Liver (tissue), 8 donors: ENCODE measurements at regions not wholly inside any gene's neighbourhood (a gene's known extent, or its start where the extent isn't known, plus 50 kb on each side); places are given as distances from the start of the nearest gene placed in this dataset.

Experiments
- DNase-seq: peaks from one replicate; pipeline ENCODE4 v3.0.0-alpha.2; 2017; ENCODE audit warnings: low spot score
- H3K27ac ChIP-seq, 2 donors: one replicate each; pipeline ENCODE4 v1.7.0; 2013; ENCODE audit warnings: inconsistent platforms in 2 of 2, low read length in 2 of 2, control low read depth in 1 of 2, low read depth in 1 of 2, mild to moderate bottlenecking in 1 of 2
- H3K27me3 ChIP-seq, 4 donors: one replicate each; pipeline versions ENCODE4 v1.6.1 to v1.7.0; 2013; ENCODE audit warnings: low read length in 3 of 4, inconsistent platforms in 1 of 4, mild to moderate bottlenecking in 1 of 4, moderate library complexity in 1 of 4; ENCODE audit not compliant: control insufficient read depth in 4 of 4, insufficient read depth in 4 of 4
- H3K36me3 ChIP-seq, 4 donors: one replicate each; pipeline versions ENCODE4 v1.6.1 to v1.7.0; 2013; ENCODE audit warnings: low read length in 3 of 4, mild to moderate bottlenecking in 3 of 4, low read depth in 1 of 4, moderate library complexity in 1 of 4; ENCODE audit not compliant: control insufficient read depth in 4 of 4, insufficient read depth in 3 of 4
- H3K4me1 ChIP-seq, 4 donors: one replicate each; pipeline versions ENCODE4 v1.6.1 to v1.7.0; 2013; ENCODE audit warnings: low read length in 3 of 4, mild to moderate bottlenecking in 3 of 4, moderate library complexity in 1 of 4; ENCODE audit not compliant: control insufficient read depth in 4 of 4, insufficient read depth in 4 of 4
- H3K4me3 ChIP-seq, 3 donors: one replicate each; pipeline versions ENCODE4 v1.6.1 to v1.7.0; 2013; ENCODE audit warnings: low read length in 3 of 3, control low read depth in 1 of 3, low read depth in 1 of 3, mild to moderate bottlenecking in 1 of 3
- H3K9ac ChIP-seq, 2 donors: one replicate each; pipeline ENCODE4 v1.7.0; 2013; ENCODE audit warnings: low read length in 2 of 2, mild to moderate bottlenecking in 2 of 2, moderate library complexity in 2 of 2, control low read depth in 1 of 2, low read depth in 1 of 2
- H3K9me3 ChIP-seq, 4 donors: one replicate each; pipeline versions ENCODE4 v1.6.1 to v1.7.0; 2013; ENCODE audit warnings: low read length in 3 of 4; ENCODE audit not compliant: control insufficient read depth in 4 of 4
- ATF3 ChIP-seq: IDR thresholded peaks from 2 replicates; pipeline ENCODE4 v1.6.1; 2016; ENCODE audit warnings: antibody characterized with exemption
- CTCF ChIP-seq: fragments of 150-350 bp; IDR thresholded peaks from 2 replicates; pipeline ENCODE4 v1.5.1; 2017; ENCODE audit warnings: improper control_type of control experiment, low read depth, low read length; ENCODE audit not compliant: missing input control
- EGR1 ChIP-seq, 2 donors: IDR thresholded peaks; 2 replicates each; pipeline ENCODE4 v1.6.1; 2016 to 2018; ENCODE audit warnings: antibody characterized with exemption in 2 of 2, low read depth in 2 of 2
- FOXA1 ChIP-seq: IDR thresholded peaks from 2 replicates; pipeline ENCODE4 v1.6.1; 2016; ENCODE audit warnings: antibody characterized with exemption
- FOXA2 ChIP-seq: IDR thresholded peaks from 2 replicates; pipeline ENCODE4 v1.6.1; 2016; ENCODE audit warnings: antibody characterized with exemption
- HNF4A ChIP-seq, 2 donors: conservative IDR thresholded peaks; 2 replicates each; pipeline ENCODE4 v1.6.1; 2016; ENCODE audit warnings: antibody characterized with exemption in 2 of 2, mild to moderate bottlenecking in 2 of 2
- HNF4G ChIP-seq: IDR thresholded peaks from 2 replicates; pipeline ENCODE4 v1.6.1; 2016; ENCODE audit warnings: antibody characterized with exemption
- JUND ChIP-seq, 2 donors: IDR thresholded peaks; 2 replicates each; pipeline ENCODE4 v1.6.1; 2016; ENCODE audit warnings: antibody characterized with exemption in 2 of 2
- MAX ChIP-seq: IDR thresholded peaks from 2 replicates; pipeline ENCODE4 v1.6.1; 2016; ENCODE audit warnings: antibody characterized with exemption
- NR2F2 ChIP-seq: IDR thresholded peaks from 2 replicates; pipeline ENCODE4 v1.6.1; 2016; ENCODE audit warnings: antibody characterized with exemption
- RAD21 ChIP-seq, 2 donors: IDR thresholded peaks; 2 replicates each; pipeline ENCODE4 v1.6.1; 2016; ENCODE audit warnings: antibody characterized with exemption in 2 of 2, mild to moderate bottlenecking in 2 of 2
- REST ChIP-seq: IDR thresholded peaks from 2 replicates; pipeline ENCODE4 v1.6.1; 2016; ENCODE audit warnings: antibody characterized with exemption, mild to moderate bottlenecking
- RXRA ChIP-seq, 2 donors: IDR thresholded peaks; 2 replicates each; pipeline ENCODE4 v1.6.1; 2017 to 2018; ENCODE audit warnings: antibody characterized with exemption in 2 of 2, mild to moderate bottlenecking in 1 of 2
- SP1 ChIP-seq: IDR thresholded peaks from 2 replicates; pipeline ENCODE4 v1.6.1; 2018; ENCODE audit warnings: antibody characterized with exemption, mild to moderate bottlenecking
- TAF1 ChIP-seq: conservative IDR thresholded peaks from 2 replicates; pipeline ENCODE4 v1.6.1; 2016; ENCODE audit warnings: antibody characterized with exemption, mild to moderate bottlenecking
- YY1 ChIP-seq: IDR thresholded peaks from 2 replicates; pipeline ENCODE4 v1.6.1; 2016; ENCODE audit warnings: antibody characterized with exemption, mild to moderate bottlenecking
- ZBTB33 ChIP-seq: IDR thresholded peaks from 2 replicates; pipeline ENCODE4 v1.6.1; 2016; ENCODE audit warnings: antibody characterized with exemption
- WGBS: extraction: QIAGEN DNeasy Blood & Tissue Kit; methylation state at CpG from one replicate; pipeline ENCODE4 v1.1.7; 2013; 5-methylcytosine and 5-hydroxymethylcytosine counted together
- donor health status: healthy.
- donor health status: healthy.
- donor health status: healthy.
- donor health status: healthy.
- donor health status: healthy.

GRCh38 chr13:43981512-43982301 is 102.0 kb downstream of the LACC1 start:
- Histone ChIP-seq H3K4me1 (peaks cover 0 to 4% (median 2%) of the 10 kb centered on the region in 4 donors), H3K9ac (no peak overlapping the region), H3K36me3 (no peaks in the 10 kb centered on the region), H3K9me3 (no peaks in the 10 kb centered on the region), H3K4me3 (no peak overlapping the region), H3K27ac (no peak overlapping the region), H3K27me3 (no peaks in the 10 kb centered on the region)
- TF ChIP-seq ATF3 (no peak), RXRA (IDR thresholded peaks at IDR 0.05) (peak in 1 of 2 donors; percentile 3), NR2F2 (no peak), HNF4G (peak; percentile 28), TAF1 (no peak), FOXA1 (no peak), REST (no peak), HNF4A (conservative IDR thresholded peaks at IDR 0.05) (peak; percentile 14 to 45)
- no peak for DNase-seq
- WGBS = 59% methylated on average over 3 of the region's 3 CpGs

GRCh38 chr13:43983373-43983772 is 103.7 kb downstream of the LACC1 start:
- Histone ChIP-seq H3K27ac (no peak overlapping the region), H3K4me1 (peaks cover 0 to 4% (median 2%) of the 10 kb centered on the region in 4 donors), H3K27me3 (no peaks in the 10 kb centered on the region), H3K9ac (no peak overlapping the region), H3K9me3 (no peaks in the 10 kb centered on the region), H3K4me3 (no peak overlapping the region), H3K36me3 (no peaks in the 10 kb centered on the region)
- DNase-seq = no peak
- WGBS = 95% methylated on average over 7 of the region's 7 CpGs
- TF ChIP-seq REST = no peak
- no peak for TF ChIP-seq TAF1
- TF ChIP-seq EGR1 (IDR thresholded peaks at IDR 0.05; ENCODE audit: low read depth in 2 of 2) = no peak
- no peak for TF ChIP-seq MAX
- no peak for TF ChIP-seq FOXA1
- TF ChIP-seq ZBTB33 = no peak
- no peak for TF ChIP-seq JUND (IDR thresholded peaks at IDR 0.05)
- TF ChIP-seq NR2F2 = no peak
- TF ChIP-seq FOXA2 = no peak
- no peak for TF ChIP-seq YY1
- TF ChIP-seq SP1 = no peak
- no peak for TF ChIP-seq HNF4G
- no peak for TF ChIP-seq RXRA (IDR thresholded peaks at IDR 0.05)
- no peak for TF ChIP-seq ATF3
- no peak for TF ChIP-seq CTCF
- TF ChIP-seq HNF4A (conservative IDR thresholded peaks at IDR 0.05) = no peak
- TF ChIP-seq RAD21 (IDR thresholded peaks at IDR 0.05) = no peak
